GM12864 (cell line): ENCODE measurements at regions not wholly inside any gene's neighbourhood (a gene's known extent, or its start where the extent isn't known, plus 50 kb on each side); places are given as distances from the start of the nearest gene placed in this dataset.

ENCODE experiments used
- DNase-seq: peaks from one replicate; pipeline ENCODE4 v3.0.0-alpha.2; 2011; ENCODE audit warnings: low read depth
- H3K4me3 ChIP-seq: 2 replicates; pipeline ENCODE4 v1.5.1; 2011; ENCODE audit warnings: mild to moderate bottlenecking, low read depth, low read length, control low read depth
- CTCF ChIP-seq: IDR thresholded peaks from 2 replicates; pipeline ENCODE4 v1.5.1; 2011; ENCODE audit warnings: low read depth, mild to moderate bottlenecking, moderate library complexity, low read length, control low read depth, inconsistent platforms; ENCODE audit errors: missing control alignments

DNA sequence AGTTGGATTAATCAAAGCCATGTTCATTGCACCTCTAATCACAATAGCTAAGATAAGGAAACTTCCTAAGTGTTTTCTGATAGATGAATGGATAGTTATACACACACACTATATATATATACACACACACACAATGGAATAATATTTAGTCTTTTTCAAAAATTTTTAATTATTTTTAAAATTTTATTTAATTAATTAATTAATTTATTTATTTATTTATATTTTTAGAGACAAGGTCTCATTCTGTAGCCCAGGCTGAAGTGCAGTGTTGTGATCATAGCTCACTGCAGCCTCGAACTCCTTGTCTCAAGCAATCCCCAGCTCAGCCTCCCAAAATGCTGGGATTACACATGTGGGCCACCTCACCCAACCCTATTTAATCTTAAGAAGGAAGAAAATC lies 481.0 kb upstream of the TNP1 start:
- DNase-seq = no peak
- TF ChIP-seq CTCF = no peak
- no peak overlapping the region for H3K4me3 ChIP-seq

GRCh38 chr2:217340176-217340575 lies 480.3 kb upstream of the TNP1 start:
- no peak for DNase-seq
- no peak for TF ChIP-seq CTCF
- no peak overlapping the region for H3K4me3 ChIP-seq

DNA sequence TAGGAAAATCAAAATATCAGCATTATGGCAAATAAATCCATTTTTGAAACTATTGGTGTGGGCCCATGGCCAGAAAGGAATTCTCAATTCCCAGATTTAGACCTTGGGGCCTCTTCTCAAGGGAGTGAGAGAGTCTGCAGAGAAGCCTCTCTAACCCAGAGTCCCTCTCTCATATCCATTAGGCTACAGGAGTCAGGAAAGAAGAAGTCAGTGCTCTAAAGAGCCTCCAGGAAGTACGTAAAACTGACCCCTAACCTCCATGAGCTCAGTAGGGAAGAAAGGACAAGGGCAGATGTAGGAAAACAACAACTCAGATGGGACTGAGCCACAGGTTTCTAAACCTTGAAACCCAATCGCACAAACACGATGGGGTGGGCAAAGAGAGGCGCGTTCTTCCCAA lies 479.9 kb upstream of the TNP1 start:
- no peak overlapping the region for H3K4me3 ChIP-seq
- no peak for TF ChIP-seq CTCF
- no peak for DNase-seq

DNA sequence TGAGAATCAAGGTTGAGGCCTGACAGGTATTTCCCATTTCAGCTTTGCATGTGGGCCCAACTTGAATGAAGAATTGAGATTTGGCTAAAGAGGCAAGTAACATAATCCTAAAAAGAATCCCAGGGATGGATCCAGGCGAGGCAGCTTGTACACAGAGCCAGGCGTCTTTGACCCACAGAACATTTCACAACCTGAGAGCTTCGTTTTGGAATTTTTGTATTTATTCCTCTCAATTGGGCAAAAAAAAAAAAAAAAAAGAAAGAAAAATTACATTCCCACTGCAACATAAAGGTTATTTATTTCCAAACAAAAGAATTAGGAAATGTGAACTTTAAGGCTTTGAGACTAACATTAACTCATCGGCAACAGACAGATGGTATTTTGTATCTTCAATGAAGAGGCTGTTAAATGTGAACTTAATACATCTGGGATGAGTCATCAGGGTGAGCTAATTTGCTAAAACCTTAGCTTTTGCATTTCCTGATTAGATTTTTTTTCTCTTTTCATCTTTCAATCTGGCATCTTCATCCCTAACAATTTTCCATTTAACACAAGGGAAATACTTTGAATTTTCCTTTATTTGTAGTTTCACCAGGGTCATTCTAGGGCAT lies 478.5 kb upstream of the TNP1 start:
- no peak for TF ChIP-seq CTCF
- DNase-seq = no peak

GRCh38 chr2:217337771-217338170 lies 477.9 kb upstream of the TNP1 start:
- no peak overlapping the region for H3K4me3 ChIP-seq
- TF ChIP-seq CTCF = no peak
- DNase-seq = no peak

More for the DNA sequence above, 478.5 kb upstream of the TNP1 start:
- no peak overlapping the region for H3K4me3 ChIP-seq

- no peak for DNase-seq
- H3K4me3 ChIP-seq = no peak overlapping the region
- TF ChIP-seq CTCF = no peak
Measured at GRCh38 chr2:217336694-217337093, 476.8 kb upstream of the TNP1 start.

DNA sequence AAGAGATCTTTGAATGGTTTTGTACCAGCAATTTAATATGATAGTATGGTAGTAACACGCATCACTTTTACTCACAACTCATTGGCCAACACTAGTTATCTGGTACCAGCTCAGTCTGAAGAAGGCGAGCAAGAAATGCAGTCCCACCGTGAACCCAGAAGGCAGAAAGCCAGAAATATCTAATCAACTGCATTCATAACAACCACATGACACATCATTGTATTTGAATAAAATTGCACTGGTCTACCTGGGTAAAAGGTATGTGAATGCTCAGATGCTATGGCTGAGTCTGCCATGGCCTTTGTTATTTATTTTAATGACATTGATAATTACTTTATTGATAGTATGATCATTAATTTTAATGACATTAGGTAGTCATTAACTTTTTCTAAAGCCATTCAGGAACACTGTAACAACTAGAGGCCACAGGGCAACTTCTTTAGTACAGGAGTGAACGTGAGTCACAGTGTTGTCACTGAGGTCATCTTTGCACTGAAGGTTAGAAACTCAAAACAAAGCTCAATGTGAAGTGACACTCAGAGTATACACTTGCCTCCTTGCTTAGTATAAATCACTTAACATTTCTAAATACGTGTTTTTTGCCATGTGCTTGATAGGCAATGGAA lies 475.6 kb upstream of the TNP1 start:
- no peak overlapping the region for H3K4me3 ChIP-seq
- no peak for TF ChIP-seq CTCF
- DNase-seq = no peak
